IMR-90 (cell line): ENCODE measurements at regions not wholly inside any gene's neighbourhood (a gene's known extent, or its start where the extent isn't known, plus 50 kb on each side); places are given as distances from the start of the nearest gene placed in this dataset.

Experiments
- ATAC-seq: fragments of 200-7000 bp; cut with Tn5 transposase; 2 replicates; pipeline ENCODE4 v1.9.1; 2020; ENCODE audit warnings: low read depth, mild to moderate bottlenecking, moderate library complexity
- BruUV-seq: library from RNA; stranded (reverse); fragments of 400-500 nt; replicated peaks from 2 replicates; lab custom pipeline; 2021; lab: Mats Ljungman, UMichigan
- CTCF ChIA-PET: fragments of 300-600 bp; formaldehyde crosslinking; extraction: SDS; loops from one replicate; lab custom pipeline; 2021; ENCODE audit warnings: antibody characterized with exemption; lab: Yijun Ruan, JAX
- POLR2A ChIA-PET: fragments of 300-600 bp; sonication (Branson Sonifier 250); formaldehyde crosslinking; loops from one replicate; lab custom pipeline; 2022; ENCODE audit warnings: antibody characterized with exemption; ENCODE audit not compliant: unreplicated experiment; lab: Charles Lee
- DNase-seq: peaks from one replicate; pipeline ENCODE4 v3.0.0; 2013
- H2AFZ ChIP-seq: replicated peaks from 2 replicates; pipeline ENCODE3; 2013; ENCODE audit warnings: low read length, mild to moderate bottlenecking; ENCODE audit not compliant: poor library complexity
- H2AK5ac ChIP-seq: 2 replicates; pipeline ENCODE4 v1.6.1; 2013; ENCODE audit warnings: low read depth, low read length, inconsistent platforms
- H2AK9ac ChIP-seq: replicated peaks from 2 replicates; pipeline ENCODE3; 2013; ENCODE audit warnings: mild to moderate bottlenecking, low read depth, low read length, moderate library complexity; ENCODE audit not compliant: poor library complexity
- H2BK120ac ChIP-seq: 2 replicates; pipeline ENCODE4 v1.6.1; 2013; ENCODE audit warnings: low read depth, low read length, inconsistent platforms
- H2BK15ac ChIP-seq: 3 replicates; pipeline ENCODE4 v1.6.1; 2013; ENCODE audit warnings: low read depth, low read length, inconsistent platforms
- H2BK20ac ChIP-seq: 2 replicates; pipeline ENCODE4 v1.6.1; 2013; ENCODE audit warnings: low read depth, mild to moderate bottlenecking, inconsistent platforms, low read length, moderate library complexity
- H2BK5ac ChIP-seq: 2 replicates; pipeline ENCODE4 v1.6.1; 2013; ENCODE audit warnings: mild to moderate bottlenecking, low read depth, low read length, inconsistent platforms; ENCODE audit not compliant: poor library complexity, severe bottlenecking
- H3K14ac ChIP-seq: replicated peaks from 2 replicates; pipeline ENCODE4 v1.6.1; 2013; ENCODE audit warnings: low read depth, low read length, inconsistent platforms
- H3K18ac ChIP-seq: 2 replicates; pipeline ENCODE4 v1.6.1; 2013; ENCODE audit warnings: low read depth, low read length, control low read depth
- H3K23ac ChIP-seq: 2 replicates; pipeline ENCODE4 v1.6.1; 2013; ENCODE audit warnings: low read depth, low read length, inconsistent platforms
- H3K27ac ChIP-seq: 2 replicates; pipeline ENCODE4 v1.5.1; 2013; ENCODE audit warnings: mild to moderate bottlenecking, control low read depth, low read length; ENCODE audit not compliant: insufficient read depth
- H3K27me3 ChIP-seq: 2 replicates; pipeline ENCODE4 v1.6.1; 2013; ENCODE audit warnings: low read length; ENCODE audit not compliant: control insufficient read depth, insufficient read depth
- H3K36me3 ChIP-seq: 2 replicates; pipeline ENCODE4 v1.6.1; 2013; ENCODE audit warnings: low read length, mixed read lengths; ENCODE audit not compliant: control insufficient read depth, insufficient read depth
- H3K4ac ChIP-seq: 2 replicates; pipeline ENCODE4 v1.6.1; 2013; ENCODE audit warnings: low read depth, low read length, inconsistent platforms
- H3K4me1 ChIP-seq: 2 replicates; pipeline ENCODE4 v1.6.1; 2013; ENCODE audit warnings: low read length, mixed read lengths; ENCODE audit not compliant: control insufficient read depth, insufficient read depth
- H3K4me2 ChIP-seq: 2 replicates; pipeline ENCODE4 v1.6.1; 2013; ENCODE audit warnings: low read depth, mild to moderate bottlenecking, control low read depth, low read length, moderate library complexity
- H3K4me3 ChIP-seq: 2 replicates; pipeline ENCODE4 v1.5.1; 2013; ENCODE audit warnings: low read depth, mild to moderate bottlenecking, control low read depth, low read length, moderate library complexity; ENCODE audit not compliant: insufficient read depth
- H3K56ac ChIP-seq: 2 replicates; pipeline ENCODE4 v1.6.1; 2013; ENCODE audit warnings: low read length, inconsistent platforms; ENCODE audit not compliant: insufficient read depth; ENCODE audit errors: extremely low read depth
- H3K79me1 ChIP-seq, 2 experiments: 2 replicates each; pipeline ENCODE4 v1.6.1; 2013; ENCODE audit warnings: low read length in 2 of 2, inconsistent platforms in 1 of 2, low read depth in 1 of 2
- H3K9ac ChIP-seq: 2 replicates; pipeline ENCODE4 v1.6.1; 2013; ENCODE audit warnings: low read depth, low read length, control low read depth
- H3K9me1 ChIP-seq: 2 replicates; pipeline ENCODE4 v1.6.1; 2013; ENCODE audit warnings: low read length, inconsistent platforms; ENCODE audit not compliant: insufficient read depth
- H3K9me3 ChIP-seq: 2 replicates; pipeline ENCODE4 v1.6.1; 2013; ENCODE audit warnings: low read length; ENCODE audit not compliant: control insufficient read depth, insufficient read depth
- H4K20me1 ChIP-seq: 2 replicates; pipeline ENCODE4 v1.6.1; 2013; ENCODE audit warnings: low read length, inconsistent platforms; ENCODE audit not compliant: insufficient read depth
- H4K5ac ChIP-seq: 2 replicates; pipeline ENCODE4 v1.6.1; 2013; ENCODE audit warnings: mild to moderate bottlenecking, low read depth, low read length, control low read depth
- H4K8ac ChIP-seq, 2 experiments: 2 replicates each; pipeline ENCODE4 v1.6.1; 2013; ENCODE audit warnings: low read depth in 2 of 2, low read length in 2 of 2, control low read depth in 1 of 2, inconsistent platforms in 1 of 2
- H4K91ac ChIP-seq: 2 replicates; pipeline ENCODE4 v1.6.1; 2013; ENCODE audit warnings: low read depth, low read length, inconsistent platforms; ENCODE audit not compliant: insufficient read depth
- BHLHE40 ChIP-seq: fragments of 150-350 bp; IDR thresholded peaks from 2 replicates; pipeline ENCODE4 v1.6.1; 2016; ENCODE audit warnings: mild to moderate bottlenecking, low read depth, low read length
- CEBPB ChIP-seq: IDR thresholded peaks from 2 replicates; pipeline ENCODE4 v1.6.1; 2012; ENCODE audit warnings: low read depth, low read length, improper control_type of control experiment
- CHD1 ChIP-seq: IDR thresholded peaks from 2 replicates; pipeline ENCODE4 v1.6.1; 2012; ENCODE audit warnings: low read depth, low read length, improper control_type of control experiment
- FOS ChIP-seq: fragments of 150-350 bp; IDR thresholded peaks from 2 replicates; pipeline ENCODE4 v1.6.1; 2016; ENCODE audit warnings: low read depth, low read length
- MAFK ChIP-seq: IDR thresholded peaks from 2 replicates; pipeline ENCODE4 v1.6.1; 2012; ENCODE audit warnings: low read depth, low read length, improper control_type of control experiment
- MAZ ChIP-seq: IDR thresholded peaks from 2 replicates; pipeline ENCODE4 v1.6.1; 2012; ENCODE audit warnings: low read depth, mild to moderate bottlenecking, low read length, improper control_type of control experiment, moderate library complexity, borderline replicate concordance
- MXI1 ChIP-seq: IDR thresholded peaks from 2 replicates; pipeline ENCODE4 v1.6.1; 2012; ENCODE audit warnings: low read depth, mild to moderate bottlenecking, low read length, moderate library complexity, borderline replicate concordance
- NFE2L2 ChIP-seq: fragments of 150-350 bp; IDR thresholded peaks from 2 replicates; pipeline ENCODE4 v1.6.1; 2016; ENCODE audit warnings: low read depth, mild to moderate bottlenecking, low read length
- POLR2A ChIP-seq: IDR thresholded peaks from 2 replicates; pipeline ENCODE4 v1.6.1; 2012; ENCODE audit warnings: mild to moderate bottlenecking, low read depth, low read length
- RCOR1 ChIP-seq: IDR thresholded peaks from 2 replicates; pipeline ENCODE4 v1.6.1; 2012; ENCODE audit warnings: mild to moderate bottlenecking, low read length, improper control_type of control experiment; ENCODE audit not compliant: insufficient replicate concordance
- RFX5 ChIP-seq: IDR thresholded peaks from 2 replicates; pipeline ENCODE4 v1.8.0; 2012; ENCODE audit warnings: low read depth, mild to moderate bottlenecking, low read length, moderate library complexity
- SMC3 ChIP-seq: fragments of 150-350 bp; IDR thresholded peaks from 2 replicates; pipeline ENCODE4 v1.6.1; 2016; ENCODE audit warnings: low read depth, mild to moderate bottlenecking, antibody characterized with exemption, low read length, moderate library complexity
- USF2 ChIP-seq: fragments of 150-350 bp; IDR thresholded peaks from 2 replicates; pipeline ENCODE4 v1.6.1; 2017; ENCODE audit warnings: mild to moderate bottlenecking, antibody characterized with exemption, low read length, low read depth
- WGBS, 2 experiments: methylation state at CpG; one replicate each; pipeline versions ENCODE4 v1.1.5 to v1.1.7; 2013; ENCODE audit warnings: missing lambda C conversion rate in 2 of 2; ENCODE audit not compliant: insufficient read length in 1 of 2; ENCODE audit errors: extremely low coverage in 2 of 2; 5-methylcytosine and 5-hydroxymethylcytosine counted together
- dilution Hi-C: fragments of 300-500 bp; cut with HindIII; formaldehyde crosslinking; loops from one replicate; pipeline ENCODE4 v1.14.3; 2018; ENCODE audit warnings: low sequenced_read_pairs; ENCODE audit not compliant: unreplicated experiment
- in situ Hi-C: fragments of 300-500 bp; cut with MboI; formaldehyde crosslinking; loops from 3 replicates; pipeline ENCODE4 v1.14.3; 2019; ENCODE audit warnings: low sequenced_read_pairs, inconsistent platforms, mixed read lengths
- intact Hi-C: fragments of 100-400 bp; cut with micrococcal nuclease; formaldehyde crosslinking; loops from 2 replicates; pipeline ENCODE4 v1.10.0; 2022
- TF ChIP-seq, protein P1 (sequence below): conservative IDR thresholded peaks from 2 replicates; pipeline ENCODE4 v1.5.1; 2012; ENCODE audit warnings: mild to moderate bottlenecking, low read depth, low read length, improper control_type of control experiment

DNA sequence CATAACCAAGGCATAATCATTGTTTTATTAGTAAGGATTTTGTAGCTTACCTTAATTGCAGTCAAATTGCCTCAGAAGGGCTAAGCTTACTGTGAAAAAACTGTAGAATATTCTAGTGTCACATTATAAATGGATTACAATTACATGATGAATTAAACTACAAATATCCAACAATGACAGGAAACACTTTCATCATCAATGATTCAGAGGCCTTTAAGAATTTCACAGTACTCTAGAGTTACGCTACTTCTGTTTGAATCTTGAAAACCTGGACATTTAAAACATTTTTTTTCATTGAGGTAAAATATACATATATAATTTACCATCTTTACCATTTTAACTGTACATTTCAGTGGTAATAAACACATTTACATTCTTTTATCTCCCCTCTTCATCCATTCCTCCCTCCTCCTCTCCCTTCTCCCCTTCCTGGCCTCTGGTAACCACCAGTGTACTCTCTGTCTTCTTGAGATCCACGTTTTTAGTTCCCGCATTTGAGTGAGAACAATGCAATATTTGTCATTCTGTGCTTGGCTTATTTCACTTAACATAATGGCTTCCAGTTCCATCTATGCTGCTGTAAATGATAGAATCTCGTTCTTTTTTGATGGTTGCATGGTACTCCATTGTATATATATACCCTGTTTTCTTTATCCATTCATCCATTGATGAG, 54.7 kb downstream of the GJD2 start:
- H3K9me3 ChIP-seq, result no peaks in the 10 kb centered on the region
- no CpG with 5 or more reads among the region's 4 CpGs for WGBS, 2 experiments
- H3K18ac ChIP-seq, result no peak overlapping the region
- no peaks in the 10 kb centered on the region for H3K4me1 ChIP-seq
- H3K36me3 ChIP-seq, result no peaks in the 10 kb centered on the region
- no peak overlapping the region for H3K4me2 ChIP-seq
- H3K9ac ChIP-seq, result no peak overlapping the region
- H2BK20ac ChIP-seq, result no peak overlapping the region
- H4K20me1 ChIP-seq, result no peaks in the 10 kb centered on the region
- DNase-seq, result no peak
- no peak overlapping the region for H2BK5ac ChIP-seq
- in situ Hi-C loops (no loop called here), dilution Hi-C loops (no loop called here), intact Hi-C loops (no loop called here)
- no peak for TF ChIP-seq CEBPB
- no peak for TF ChIP-seq MXI1
- TF ChIP-seq USF2, result no peak
- TF ChIP-seq SMC3, result no peak
- no peak for TF ChIP-seq FOS
- TF ChIP-seq MAFK, result no peak
- TF ChIP-seq RCOR1, result no peak
- no peak for TF ChIP-seq CHD1
- TF ChIP-seq NFE2L2, result no peak
- no peak for TF ChIP-seq RFX5
- TF ChIP-seq MAZ, result no peak
- TF ChIP-seq POLR2A, result no peak
- TF ChIP-seq, protein P1, sequence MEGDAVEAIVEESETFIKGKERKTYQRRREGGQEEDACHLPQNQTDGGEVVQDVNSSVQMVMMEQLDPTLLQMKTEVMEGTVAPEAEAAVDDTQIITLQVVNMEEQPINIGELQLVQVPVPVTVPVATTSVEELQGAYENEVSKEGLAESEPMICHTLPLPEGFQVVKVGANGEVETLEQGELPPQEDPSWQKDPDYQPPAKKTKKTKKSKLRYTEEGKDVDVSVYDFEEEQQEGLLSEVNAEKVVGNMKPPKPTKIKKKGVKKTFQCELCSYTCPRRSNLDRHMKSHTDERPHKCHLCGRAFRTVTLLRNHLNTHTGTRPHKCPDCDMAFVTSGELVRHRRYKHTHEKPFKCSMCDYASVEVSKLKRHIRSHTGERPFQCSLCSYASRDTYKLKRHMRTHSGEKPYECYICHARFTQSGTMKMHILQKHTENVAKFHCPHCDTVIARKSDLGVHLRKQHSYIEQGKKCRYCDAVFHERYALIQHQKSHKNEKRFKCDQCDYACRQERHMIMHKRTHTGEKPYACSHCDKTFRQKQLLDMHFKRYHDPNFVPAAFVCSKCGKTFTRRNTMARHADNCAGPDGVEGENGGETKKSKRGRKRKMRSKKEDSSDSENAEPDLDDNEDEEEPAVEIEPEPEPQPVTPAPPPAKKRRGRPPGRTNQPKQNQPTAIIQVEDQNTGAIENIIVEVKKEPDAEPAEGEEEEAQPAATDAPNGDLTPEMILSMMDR, result no peak
- no peak for TF ChIP-seq BHLHE40
- ChIA-PET POLR2A (no interaction called here), CTCF (no interaction called here)
- H2AFZ ChIP-seq, result no peak overlapping the region
- no peak overlapping the region for H2BK15ac ChIP-seq
- H3K27me3 ChIP-seq, result peaks cover 4% of the 10 kb centered on the region; the same call in 1 of the 2 replicates
- no peak overlapping the region for H2BK120ac ChIP-seq
- no peaks in the 10 kb centered on the region for H3K79me1 ChIP-seq
- H3K4me3 ChIP-seq, result no peak overlapping the region
- no peak overlapping the region for H3K27ac ChIP-seq
- no peak overlapping the region for H3K14ac ChIP-seq
- no peak overlapping the region for H3K56ac ChIP-seq
- no peaks in the 10 kb centered on the region for H3K9me1 ChIP-seq
- no peak overlapping the region for H4K91ac ChIP-seq
- H4K5ac ChIP-seq, result no peak overlapping the region
- H4K8ac ChIP-seq, result no peak overlapping the region
- no peak overlapping the region for H2AK5ac ChIP-seq
- no peak overlapping the region for H3K4ac ChIP-seq
- BruUV-seq, result no TSS peak
- no peak overlapping the region for H3K23ac ChIP-seq
- no peak overlapping the region for H2AK9ac ChIP-seq
- ATAC-seq, result no peak
